GM12878 (cell line): ENCODE measurements at regions not wholly inside any gene's neighbourhood (a gene's known extent, or its start where the extent isn't known, plus 50 kb on each side); places are given as distances from the start of the nearest gene placed in this dataset.

ENCODE experiments used
- ATF3 ChIP-seq: IDR thresholded peaks from 2 replicates; pipeline ENCODE4 v1.6.1; 2011; ENCODE audit warnings: low read depth, mild to moderate bottlenecking, low read length, moderate library complexity, borderline replicate concordance; ENCODE audit errors: extremely low read depth
- CBX3 ChIP-seq: fragments of 200-600 bp; sonication (generic); IDR thresholded peaks from 2 replicates; pipeline ENCODE4 v1.6.1; 2016; ENCODE audit warnings: low read depth, borderline replicate concordance
- CTCF ChIP-seq, 3 experiments: IDR thresholded peaks in 2 of 3; conservative IDR thresholded peaks in 1 of 3; 2 replicates each; pipeline ENCODE4 v1.5.1; 2011; ENCODE audit warnings: low read depth in 3 of 3, low read length in 3 of 3, mild to moderate bottlenecking in 3 of 3, control low read depth in 2 of 3, moderate library complexity in 2 of 3, inconsistent platforms in 1 of 3, mixed read lengths in 1 of 3; ENCODE audit not compliant: control insufficient read depth in 2 of 3, insufficient read depth in 1 of 3; ENCODE audit errors: extremely low read depth in 1 of 3
- EP300 ChIP-seq, 2 experiments: fragments of 150-350 bp in 1 of 2; IDR thresholded peaks; 2 replicates each; pipeline ENCODE4 v1.6.1; 2011 to 2012; ENCODE audit warnings: low read depth in 2 of 2, low read length in 2 of 2, borderline replicate concordance in 1 of 2, improper control_type of control experiment in 1 of 2, inconsistent platforms in 1 of 2; ENCODE audit not compliant: control insufficient read depth in 1 of 2
- EZH2 ChIP-seq: IDR thresholded peaks from 2 replicates; pipeline ENCODE4 v1.6.1; 2012; ENCODE audit warnings: low read depth, mild to moderate bottlenecking, control low read depth, inconsistent platforms, low read length, borderline replicate concordance; ENCODE audit not compliant: control insufficient read depth
- FOXK2 ChIP-seq: fragments of 450-650 bp; IDR thresholded peaks from 2 replicates; pipeline ENCODE4 v1.6.1; 2017; ENCODE audit warnings: mild to moderate bottlenecking, moderate library complexity
- HCFC1 ChIP-seq: fragments of 150-350 bp; IDR thresholded peaks from 2 replicates; pipeline ENCODE4 v1.6.1; 2014; ENCODE audit warnings: low read length
- IKZF1 ChIP-seq: fragments of 450-650 bp; conservative IDR thresholded peaks from 2 replicates; pipeline ENCODE4 v1.6.1; 2017; ENCODE audit warnings: antibody characterized with exemption, mild to moderate bottlenecking
- KLF5 ChIP-seq: fragments of 450-650 bp; IDR thresholded peaks from 2 replicates; pipeline ENCODE4 v1.6.1; 2014; ENCODE audit warnings: mild to moderate bottlenecking; ENCODE audit not compliant: partially characterized antibody
- MLLT1 ChIP-seq: fragments of 450-650 bp; IDR thresholded peaks from 2 replicates; pipeline ENCODE4 v1.6.1; 2016; ENCODE audit warnings: mild to moderate bottlenecking
- SMC3 ChIP-seq: IDR thresholded peaks from 2 replicates; pipeline ENCODE4 v1.6.1; 2011; ENCODE audit warnings: low read length, improper control_type of control experiment, borderline replicate concordance
- SREBF2 ChIP-seq: IDR thresholded peaks from 2 replicates; pipeline ENCODE4 v1.6.1; 2012; ENCODE audit warnings: mild to moderate bottlenecking, low read length
- USF1 ChIP-seq: IDR thresholded peaks from 2 replicates; pipeline ENCODE4 v1.6.1; 2011; ENCODE audit warnings: borderline replicate concordance, low read depth, mild to moderate bottlenecking, moderate library complexity, mixed read lengths, low read length; ENCODE audit not compliant: insufficient read depth; ENCODE audit errors: extremely low read length
- TF ChIP-seq, protein P1 (sequence below): fragments of 450-650 bp; IDR thresholded peaks from 2 replicates; pipeline ENCODE4 v1.6.1; 2017; ENCODE audit warnings: mild to moderate bottlenecking

GRCh38 chr9:86598411-86599239, 244.4 kb upstream of the TUT7 start:
- TF ChIP-seq CTCF (IDR thresholded peaks at IDR 0.05 in 2 of 3, conservative IDR thresholded peaks at IDR 0.05 in 1 of 3; ENCODE audit: control insufficient read depth in 2 of 3, extremely low read depth in 1 of 3, insufficient read depth in 1 of 3, low read depth in 3 of 3, low read length in 3 of 3) (no peak), SMC3 (no peak), HCFC1 (no peak), FOXK2 (no peak), USF1 (no peak), EP300 (IDR thresholded peaks at IDR 0.05; ENCODE audit: borderline replicate concordance in 1 of 2, control insufficient read depth in 1 of 2, low read depth in 2 of 2, low read length in 2 of 2) (no peak), CBX3 (no peak), EZH2 (no peak), KLF5 (no peak), ATF3 (no peak), MLLT1 (no peak), IKZF1 (no peak), SREBF2 (no peak)
- TF ChIP-seq, protein P1, sequence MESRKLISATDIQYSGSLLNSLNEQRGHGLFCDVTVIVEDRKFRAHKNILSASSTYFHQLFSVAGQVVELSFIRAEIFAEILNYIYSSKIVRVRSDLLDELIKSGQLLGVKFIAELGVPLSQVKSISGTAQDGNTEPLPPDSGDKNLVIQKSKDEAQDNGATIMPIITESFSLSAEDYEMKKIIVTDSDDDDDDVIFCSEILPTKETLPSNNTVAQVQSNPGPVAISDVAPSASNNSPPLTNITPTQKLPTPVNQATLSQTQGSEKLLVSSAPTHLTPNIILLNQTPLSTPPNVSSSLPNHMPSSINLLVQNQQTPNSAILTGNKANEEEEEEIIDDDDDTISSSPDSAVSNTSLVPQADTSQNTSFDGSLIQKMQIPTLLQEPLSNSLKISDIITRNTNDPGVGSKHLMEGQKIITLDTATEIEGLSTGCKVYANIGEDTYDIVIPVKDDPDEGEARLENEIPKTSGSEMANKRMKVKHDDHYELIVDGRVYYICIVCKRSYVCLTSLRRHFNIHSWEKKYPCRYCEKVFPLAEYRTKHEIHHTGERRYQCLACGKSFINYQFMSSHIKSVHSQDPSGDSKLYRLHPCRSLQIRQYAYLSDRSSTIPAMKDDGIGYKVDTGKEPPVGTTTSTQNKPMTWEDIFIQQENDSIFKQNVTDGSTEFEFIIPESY: no peak
